ENCODE measurements at regions not wholly inside any gene's neighbourhood (a gene's known extent, or its start where the extent isn't known, plus 50 kb on each side); places are given as distances from the start of the nearest gene placed in this dataset.

DNA sequence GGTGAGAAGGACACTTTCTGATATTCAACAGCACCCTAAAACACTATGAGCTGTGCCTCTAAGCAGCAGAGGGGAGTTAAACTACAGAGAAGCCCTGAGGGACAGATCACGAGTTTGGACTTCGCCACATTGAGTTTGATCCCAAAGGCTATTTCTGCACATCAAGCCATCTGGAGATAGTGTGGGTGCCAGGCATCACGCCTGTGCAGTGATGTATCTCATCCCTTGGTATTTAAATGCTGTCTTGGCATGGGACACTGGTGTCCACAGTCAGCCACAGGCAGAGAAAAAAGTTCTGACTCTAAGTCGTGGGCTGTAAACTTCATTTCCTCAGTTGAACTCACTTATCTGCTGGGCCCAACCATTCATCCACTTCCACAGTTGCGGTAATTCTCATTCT, 742.3 kb upstream of the CELF4 start:
- no peaks in the 10 kb centered on the region for H3K9me3 ChIP-seq (ENCODE audit: control insufficient read depth in 2 of 3, insufficient read depth in 1 of 3, low read length in 3 of 3)
- H3K4me1 ChIP-seq (ENCODE audit: control insufficient read depth in 2 of 3, insufficient read depth in 2 of 3, low read depth in 1 of 3, low read length in 3 of 3), result no peaks in the 10 kb centered on the region
- no peak overlapping the region for H3K4me3 ChIP-seq (ENCODE audit: low read length in 3 of 3)
- no peaks in the 10 kb centered on the region for H3K36me3 ChIP-seq (ENCODE audit: control insufficient read depth in 2 of 3, insufficient read depth in 3 of 3, low read length in 3 of 3)
- no peak overlapping the region for H3K27ac ChIP-seq (ENCODE audit: low read depth in 2 of 2, low read length in 2 of 2)
- intact Hi-C loops (cut with DNase I), result no loop called here
- no peak overlapping the region for H3K9ac ChIP-seq (ENCODE audit: low read length in 3 of 3)
- FAIRE-seq, result no peak
- TF ChIP-seq CTCF (IDR thresholded peaks at IDR 0.05; ENCODE audit: borderline replicate concordance, extremely low read depth, insufficient read depth), result no peak
- no peak for DNase-seq
- no peaks in the 10 kb centered on the region for H3K27me3 ChIP-seq (ENCODE audit: control insufficient read depth, insufficient read depth, low read length)

GRCh38 chr18:38305961-38306360, 740.4 kb upstream of the CELF4 start:
- FAIRE-seq (no peak), DNase-seq (no peak)
- H3K4me3 ChIP-seq (ENCODE audit: low read length in 3 of 3), result no peak overlapping the region
- H3K9ac ChIP-seq (ENCODE audit: low read length in 3 of 3), result no peak overlapping the region
- intact Hi-C loops (cut with DNase I), result no loop called here
- no peaks in the 10 kb centered on the region for H3K36me3 ChIP-seq (ENCODE audit: control insufficient read depth in 2 of 3, insufficient read depth in 3 of 3, low read length in 3 of 3)
- H3K4me1 ChIP-seq (ENCODE audit: control insufficient read depth in 2 of 3, insufficient read depth in 2 of 3, low read depth in 1 of 3, low read length in 3 of 3), result no peaks in the 10 kb centered on the region
- H3K27ac ChIP-seq (ENCODE audit: low read depth in 2 of 2, low read length in 2 of 2), result no peak overlapping the region
- no peak for TF ChIP-seq CTCF (IDR thresholded peaks at IDR 0.05; ENCODE audit: borderline replicate concordance, extremely low read depth, insufficient read depth)
- no peaks in the 10 kb centered on the region for H3K9me3 ChIP-seq (ENCODE audit: control insufficient read depth in 2 of 3, insufficient read depth in 1 of 3, low read length in 3 of 3)
- no peaks in the 10 kb centered on the region for H3K27me3 ChIP-seq (ENCODE audit: control insufficient read depth, insufficient read depth, low read length)

DNA sequence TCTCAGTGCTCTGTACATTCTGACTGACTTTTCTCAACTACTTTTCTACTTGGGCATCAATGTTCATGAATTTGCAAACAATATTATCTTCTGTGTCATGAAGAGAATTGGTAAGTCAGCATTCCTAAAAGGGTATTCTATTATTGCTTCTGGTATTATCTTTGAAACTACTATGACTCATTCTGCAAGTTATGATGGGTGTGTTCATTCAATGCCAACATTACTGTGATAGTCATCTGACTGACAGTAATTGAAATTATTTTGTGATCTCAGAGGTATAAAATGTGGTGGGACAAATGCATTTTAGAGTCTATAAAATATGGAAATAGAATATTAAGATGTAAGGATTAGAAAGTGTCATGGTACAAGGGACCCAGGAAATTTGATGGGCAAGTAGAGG, 736.0 kb upstream of the CELF4 start:
- FAIRE-seq (no peak), DNase-seq (no peak)
- H3K9me3 ChIP-seq (ENCODE audit: control insufficient read depth in 2 of 3, insufficient read depth in 1 of 3, low read length in 3 of 3), result no peaks in the 10 kb centered on the region
- H3K27ac ChIP-seq (ENCODE audit: low read depth in 2 of 2, low read length in 2 of 2), result no peak overlapping the region
- H3K9ac ChIP-seq (ENCODE audit: low read length in 3 of 3), result no peak overlapping the region
- H3K4me1 ChIP-seq (ENCODE audit: control insufficient read depth in 2 of 3, insufficient read depth in 2 of 3, low read depth in 1 of 3, low read length in 3 of 3), result no peaks in the 10 kb centered on the region
- intact Hi-C loops (cut with DNase I), result no loop called here
- H3K4me3 ChIP-seq (ENCODE audit: low read length in 3 of 3), result no peak overlapping the region
- no peak for TF ChIP-seq CTCF (IDR thresholded peaks at IDR 0.05; ENCODE audit: borderline replicate concordance, extremely low read depth, insufficient read depth)
- H3K36me3 ChIP-seq (ENCODE audit: control insufficient read depth in 2 of 3, insufficient read depth in 3 of 3, low read length in 3 of 3), result no peaks in the 10 kb centered on the region
- no peaks in the 10 kb centered on the region for H3K27me3 ChIP-seq (ENCODE audit: control insufficient read depth, insufficient read depth, low read length)

GRCh38 chr18:38297910-38298309, 732.3 kb upstream of the CELF4 start:
- intact Hi-C loops (cut with DNase I), result no loop called here
- Histone ChIP-seq H3K27me3 (ENCODE audit: control insufficient read depth, insufficient read depth, low read length) (no peaks in the 10 kb centered on the region), H3K27ac (ENCODE audit: low read depth in 2 of 2, low read length in 2 of 2) (no peak overlapping the region), H3K4me3 (ENCODE audit: low read length in 3 of 3) (no peak overlapping the region), H3K4me1 (ENCODE audit: control insufficient read depth in 2 of 3, insufficient read depth in 2 of 3, low read depth in 1 of 3, low read length in 3 of 3) (no peaks in the 10 kb centered on the region), H3K36me3 (ENCODE audit: control insufficient read depth in 2 of 3, insufficient read depth in 3 of 3, low read length in 3 of 3) (no peaks in the 10 kb centered on the region), H3K9me3 (ENCODE audit: control insufficient read depth in 2 of 3, insufficient read depth in 1 of 3, low read length in 3 of 3) (no peaks in the 10 kb centered on the region), H3K9ac (ENCODE audit: low read length in 3 of 3) (no peak overlapping the region)
- no peak for TF ChIP-seq CTCF (IDR thresholded peaks at IDR 0.05; ENCODE audit: borderline replicate concordance, extremely low read depth, insufficient read depth)
- DNase-seq (no peak), FAIRE-seq (no peak)
